GM06990 (cell line): ENCODE measurements at regions not wholly inside any gene's neighbourhood (a gene's known extent, or its start where the extent isn't known, plus 50 kb on each side); places are given as distances from the start of the nearest gene placed in this dataset.

Experiments used
- DNase-seq: peaks from one replicate; pipeline ENCODE4 v3.0.0-alpha.2; 2011; ENCODE audit not compliant: insufficient read length; ENCODE audit errors: extremely low read depth
- H3K27me3 ChIP-seq: replicated peaks from 2 replicates; pipeline ENCODE4 v1.6.0; 2011; ENCODE audit warnings: low read length; ENCODE audit not compliant: control insufficient read depth, insufficient read depth
- H3K36me3 ChIP-seq: 2 replicates; pipeline ENCODE4 v1.5.1; 2011; ENCODE audit warnings: low read length; ENCODE audit not compliant: control insufficient read depth, insufficient read depth
- H3K4me3 ChIP-seq: replicated peaks from 2 replicates; pipeline ENCODE4 v1.5.1; 2011; ENCODE audit warnings: low read depth, mild to moderate bottlenecking, control low read depth, low read length
- TF ChIP-seq, protein P1 (sequence below): IDR thresholded peaks from 2 replicates; pipeline ENCODE4 v1.5.1; 2011; ENCODE audit warnings: low read length, control low read depth, mild to moderate bottlenecking, inconsistent platforms; ENCODE audit not compliant: insufficient read depth, poor library complexity, severe bottlenecking

DNA sequence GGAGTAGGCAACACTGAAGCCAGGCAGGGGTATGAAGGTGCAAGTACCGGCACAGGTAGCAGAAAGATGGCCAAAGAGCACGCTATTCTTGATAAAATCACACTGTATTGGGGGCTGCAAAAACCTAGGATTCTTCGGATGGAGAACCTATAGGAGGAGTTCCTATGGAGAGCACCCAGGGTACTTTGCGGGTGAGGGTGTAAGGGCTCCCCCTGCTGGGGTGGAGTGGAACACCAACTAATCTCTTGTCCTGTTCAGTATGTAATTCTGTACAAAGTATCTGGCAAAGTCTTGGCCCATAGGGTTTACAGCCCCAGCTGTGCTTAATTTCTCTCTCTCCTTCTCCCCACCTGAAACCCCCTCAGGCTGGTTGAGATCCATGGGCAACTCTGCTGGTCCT is 393.1 kb upstream of the ASIC2 start:
- Histone ChIP-seq H3K36me3 (no peaks in the 10 kb centered on the region), H3K27me3 (peaks cover 2% of the 10 kb centered on the region; the same call in 1 of the 2 replicates), H3K4me3 (no peak overlapping the region)
- no peak for DNase-seq
- TF ChIP-seq, protein P1, sequence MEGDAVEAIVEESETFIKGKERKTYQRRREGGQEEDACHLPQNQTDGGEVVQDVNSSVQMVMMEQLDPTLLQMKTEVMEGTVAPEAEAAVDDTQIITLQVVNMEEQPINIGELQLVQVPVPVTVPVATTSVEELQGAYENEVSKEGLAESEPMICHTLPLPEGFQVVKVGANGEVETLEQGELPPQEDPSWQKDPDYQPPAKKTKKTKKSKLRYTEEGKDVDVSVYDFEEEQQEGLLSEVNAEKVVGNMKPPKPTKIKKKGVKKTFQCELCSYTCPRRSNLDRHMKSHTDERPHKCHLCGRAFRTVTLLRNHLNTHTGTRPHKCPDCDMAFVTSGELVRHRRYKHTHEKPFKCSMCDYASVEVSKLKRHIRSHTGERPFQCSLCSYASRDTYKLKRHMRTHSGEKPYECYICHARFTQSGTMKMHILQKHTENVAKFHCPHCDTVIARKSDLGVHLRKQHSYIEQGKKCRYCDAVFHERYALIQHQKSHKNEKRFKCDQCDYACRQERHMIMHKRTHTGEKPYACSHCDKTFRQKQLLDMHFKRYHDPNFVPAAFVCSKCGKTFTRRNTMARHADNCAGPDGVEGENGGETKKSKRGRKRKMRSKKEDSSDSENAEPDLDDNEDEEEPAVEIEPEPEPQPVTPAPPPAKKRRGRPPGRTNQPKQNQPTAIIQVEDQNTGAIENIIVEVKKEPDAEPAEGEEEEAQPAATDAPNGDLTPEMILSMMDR = peak; percentile 68

DNA sequence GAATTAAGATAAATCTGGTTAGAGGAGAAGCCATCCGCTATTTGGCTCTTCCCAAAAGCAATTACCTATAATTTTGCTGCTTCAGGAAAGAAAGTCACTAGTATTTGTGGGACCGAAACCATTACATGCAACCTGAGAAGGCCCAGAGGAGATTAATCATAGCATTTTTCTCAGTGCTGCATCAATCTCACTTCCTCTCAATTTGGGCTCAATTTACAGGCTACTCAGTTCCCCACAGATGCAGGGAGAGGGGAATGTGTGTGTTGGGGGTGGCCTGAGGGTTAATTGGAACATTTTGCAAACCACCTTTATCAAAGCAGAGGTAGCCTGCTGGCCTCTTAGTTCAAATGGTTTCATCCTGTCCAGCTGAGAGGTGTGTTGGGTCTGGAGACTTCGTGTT is 394.7 kb upstream of the ASIC2 start:
- no peak overlapping the region for H3K4me3 ChIP-seq
- no peaks in the 10 kb centered on the region for H3K36me3 ChIP-seq
- peaks cover 2% of the 10 kb centered on the region; the same call in 1 of the 2 replicates for H3K27me3 ChIP-seq
- no peak for DNase-seq
- TF ChIP-seq, protein P1 = no peak

DNA sequence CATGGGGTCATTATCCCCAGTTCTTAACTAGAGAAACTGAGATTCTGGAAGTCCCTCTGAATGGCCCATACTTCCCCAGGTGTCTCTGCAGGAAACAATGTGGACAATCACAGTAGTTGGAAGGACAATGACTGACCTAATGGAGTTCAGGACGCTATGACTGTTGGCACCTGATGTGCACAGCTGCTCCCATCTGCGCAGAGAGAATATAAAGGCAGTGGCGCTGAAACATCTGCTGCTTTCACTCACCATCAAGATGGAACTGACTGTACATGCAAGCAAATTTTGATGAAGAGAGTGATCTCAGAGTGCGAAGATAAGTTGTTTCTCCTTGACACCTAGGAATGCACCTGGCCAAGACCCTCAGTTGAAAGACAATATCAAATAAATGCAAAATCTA is 395.7 kb upstream of the ASIC2 start:
- no peak for DNase-seq
- TF ChIP-seq, protein P1 = no peak
- Histone ChIP-seq H3K27me3 (peaks cover 2% of the 10 kb centered on the region; the same call in 1 of the 2 replicates), H3K4me3 (no peak overlapping the region), H3K36me3 (no peaks in the 10 kb centered on the region)

DNA sequence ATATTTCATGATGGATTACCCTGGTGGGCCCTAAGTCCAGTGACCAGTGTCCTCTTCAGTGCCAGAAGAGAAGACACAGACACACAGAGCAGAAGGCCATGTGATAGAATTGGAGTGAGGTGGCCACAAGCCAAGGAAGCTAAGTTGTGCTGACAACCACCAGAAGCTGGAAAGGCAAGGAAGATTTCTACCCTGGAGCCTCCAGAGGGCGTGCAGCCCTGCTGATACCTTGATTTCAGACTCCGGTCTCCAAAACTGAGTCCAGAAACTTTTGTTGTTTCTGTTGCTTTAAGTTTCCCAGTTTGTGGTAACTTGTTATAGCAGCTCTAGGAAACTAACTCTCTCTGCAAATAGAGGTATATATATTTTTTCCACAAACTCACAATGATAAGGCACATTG is 396.6 kb upstream of the ASIC2 start:
- H3K4me3 ChIP-seq = no peak overlapping the region
- no peaks in the 10 kb centered on the region for H3K36me3 ChIP-seq
- no peak for DNase-seq
- H3K27me3 ChIP-seq = peaks cover 2% of the 10 kb centered on the region; the same call in 1 of the 2 replicates
- TF ChIP-seq, protein P1 = peak; percentile 32

DNA sequence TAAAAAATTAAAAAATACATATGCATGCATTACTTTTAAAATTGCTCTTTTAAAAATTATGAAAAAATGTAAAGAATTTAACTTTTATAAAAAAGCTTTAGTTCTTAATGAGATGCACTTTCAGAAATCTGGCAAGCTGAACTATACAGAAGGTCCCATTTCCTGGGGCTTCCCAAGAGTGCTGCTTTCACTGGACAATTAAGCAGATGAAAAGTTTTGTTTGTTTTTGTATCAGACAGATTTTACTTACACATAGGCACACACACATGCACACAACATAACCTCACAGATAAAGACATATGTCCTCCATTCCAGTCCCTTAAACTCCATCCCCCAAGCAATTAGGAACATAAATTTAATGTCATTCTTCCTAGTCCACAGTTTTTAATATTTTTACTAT is 402.3 kb upstream of the ASIC2 start:
- TF ChIP-seq, protein P1 = no peak
- H3K27me3 ChIP-seq = no peaks in the 10 kb centered on the region; the same call in 1 of the 2 replicates
- H3K4me3 ChIP-seq = no peak overlapping the region

DNA sequence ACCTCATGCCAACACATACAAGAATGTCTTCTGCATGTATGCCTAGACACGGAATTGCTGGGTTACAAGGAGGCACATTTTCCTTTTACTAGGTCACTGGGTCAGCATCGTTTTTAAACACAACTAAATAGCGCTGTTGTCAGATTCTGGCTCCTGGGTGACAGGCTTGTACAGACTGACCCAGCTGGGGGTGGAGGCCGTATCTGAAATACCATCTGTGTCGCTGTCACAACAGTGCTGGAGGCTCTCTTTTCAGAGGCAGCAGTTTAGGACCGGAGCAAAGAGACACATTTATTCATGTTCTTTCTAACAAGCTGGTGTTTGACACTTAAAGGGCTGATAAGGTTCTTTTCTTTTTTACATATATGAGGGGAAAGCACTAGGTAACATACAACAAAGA is 403.0 kb upstream of the ASIC2 start:
- Histone ChIP-seq H3K4me3 (no peak overlapping the region), H3K36me3 (no peaks in the 10 kb centered on the region), H3K27me3 (no peaks in the 10 kb centered on the region; the same call in 1 of the 2 replicates)
- TF ChIP-seq, protein P1 = no peak
- no peak for DNase-seq

More for the DNA sequence above, 402.3 kb upstream of the ASIC2 start:
- H3K36me3 ChIP-seq = no peaks in the 10 kb centered on the region
- DNase-seq = no peak
